ENCODE measurements at regions not wholly inside any gene's neighbourhood (a gene's known extent, or its start where the extent isn't known, plus 50 kb on each side); places are given as distances from the start of the nearest gene placed in this dataset.

GRCh38 chr5:87912419-87912818 lies 356.2 kb downstream of the TMEM161B start:
- H3K36me3 ChIP-seq, result no peaks in the 10 kb centered on the region
- H3K4me1 ChIP-seq, result no peaks in the 10 kb centered on the region
- no peak overlapping the region for H3K27ac ChIP-seq
- no peak for ATAC-seq
- no peak for DNase-seq
- H3K4me3 ChIP-seq, result no peak overlapping the region
- H3K9me3 ChIP-seq, result peaks cover 6% of the 10 kb centered on the region
- H3K27me3 ChIP-seq (ENCODE audit: low read depth), result no peaks in the 10 kb centered on the region
- intact Hi-C loops (cut with DNase I), result no loop called here
- TF ChIP-seq, protein P1, sequence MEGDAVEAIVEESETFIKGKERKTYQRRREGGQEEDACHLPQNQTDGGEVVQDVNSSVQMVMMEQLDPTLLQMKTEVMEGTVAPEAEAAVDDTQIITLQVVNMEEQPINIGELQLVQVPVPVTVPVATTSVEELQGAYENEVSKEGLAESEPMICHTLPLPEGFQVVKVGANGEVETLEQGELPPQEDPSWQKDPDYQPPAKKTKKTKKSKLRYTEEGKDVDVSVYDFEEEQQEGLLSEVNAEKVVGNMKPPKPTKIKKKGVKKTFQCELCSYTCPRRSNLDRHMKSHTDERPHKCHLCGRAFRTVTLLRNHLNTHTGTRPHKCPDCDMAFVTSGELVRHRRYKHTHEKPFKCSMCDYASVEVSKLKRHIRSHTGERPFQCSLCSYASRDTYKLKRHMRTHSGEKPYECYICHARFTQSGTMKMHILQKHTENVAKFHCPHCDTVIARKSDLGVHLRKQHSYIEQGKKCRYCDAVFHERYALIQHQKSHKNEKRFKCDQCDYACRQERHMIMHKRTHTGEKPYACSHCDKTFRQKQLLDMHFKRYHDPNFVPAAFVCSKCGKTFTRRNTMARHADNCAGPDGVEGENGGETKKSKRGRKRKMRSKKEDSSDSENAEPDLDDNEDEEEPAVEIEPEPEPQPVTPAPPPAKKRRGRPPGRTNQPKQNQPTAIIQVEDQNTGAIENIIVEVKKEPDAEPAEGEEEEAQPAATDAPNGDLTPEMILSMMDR (IDR thresholded peaks at IDR 0.05), result no peak

DNA sequence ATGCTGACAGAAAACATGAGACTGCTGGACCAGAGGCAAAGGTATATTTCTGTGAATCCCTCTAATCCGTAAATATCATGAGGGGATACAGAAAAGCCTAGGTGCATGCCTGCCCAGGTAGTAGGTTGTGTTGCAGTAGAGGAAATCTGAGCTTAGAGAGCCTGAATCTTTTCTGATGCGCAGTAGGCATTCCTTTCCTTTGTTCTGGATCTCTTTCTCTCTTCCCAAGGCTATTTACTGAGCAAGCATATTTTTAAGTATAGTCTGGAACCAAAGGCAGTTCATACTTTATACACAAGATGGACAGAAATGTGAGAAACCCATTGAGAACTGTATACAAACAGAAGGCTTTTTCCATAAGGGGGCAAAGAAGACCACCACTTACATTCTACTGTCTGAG lies 359.3 kb downstream of the TMEM161B start:
- H3K27me3 ChIP-seq (ENCODE audit: low read depth), result no peaks in the 10 kb centered on the region
- no peaks in the 10 kb centered on the region for H3K36me3 ChIP-seq
- intact Hi-C loops (cut with DNase I), result no loop called here
- ATAC-seq (no peak), DNase-seq (no peak)
- H3K4me1 ChIP-seq, result no peaks in the 10 kb centered on the region
- H3K9me3 ChIP-seq, result peaks cover 6% of the 10 kb centered on the region
- H3K4me3 ChIP-seq, result no peak overlapping the region
- no peak overlapping the region for H3K27ac ChIP-seq
- TF ChIP-seq, protein P1 (IDR thresholded peaks at IDR 0.05), result no peak

- Histone ChIP-seq H3K36me3 (no peaks in the 10 kb centered on the region), H3K4me1 (no peaks in the 10 kb centered on the region), H3K27ac (no peak overlapping the region), H3K9me3 (no peaks in the 10 kb centered on the region), H3K27me3 (ENCODE audit: low read depth) (no peaks in the 10 kb centered on the region), H3K4me3 (no peak overlapping the region)
- TF ChIP-seq, protein P1 (IDR thresholded peaks at IDR 0.05), result no peak
- ATAC-seq (no peak), DNase-seq (no peak)
- intact Hi-C loops (cut with DNase I), result no loop called here
Measured at GRCh38 chr5:87906962-87907361, 361.7 kb downstream of the TMEM161B start.

DNA sequence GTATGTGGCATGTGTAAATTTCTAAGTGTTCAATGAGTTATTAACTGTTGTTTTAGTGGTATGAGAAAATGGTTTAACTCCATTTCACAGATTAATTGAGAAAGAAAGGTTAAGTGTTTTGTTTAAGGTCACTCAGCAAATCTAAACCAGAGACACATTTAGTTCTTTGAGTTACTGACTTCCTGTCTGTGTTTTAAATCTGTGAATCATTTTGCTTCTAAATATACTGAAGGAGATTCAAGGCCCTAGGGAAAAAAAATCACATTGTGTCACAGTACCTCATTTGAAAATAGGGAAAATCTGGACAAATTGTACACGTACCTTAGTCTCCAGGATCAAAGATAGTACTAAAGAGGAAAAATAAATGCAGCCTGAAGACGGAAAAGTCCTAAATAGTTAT lies 368.2 kb downstream of the TMEM161B start:
- ATAC-seq, result no peak
- Histone ChIP-seq H3K9me3 (no peaks in the 10 kb centered on the region), H3K4me3 (no peak overlapping the region), H3K4me1 (no peaks in the 10 kb centered on the region), H3K36me3 (no peaks in the 10 kb centered on the region), H3K27ac (no peak overlapping the region), H3K27me3 (ENCODE audit: low read depth) (no peaks in the 10 kb centered on the region)
- intact Hi-C loops (cut with DNase I), result no loop called here
- no peak for DNase-seq
- TF ChIP-seq, protein P1 (IDR thresholded peaks at IDR 0.05), result no peak

GRCh38 chr5:87899721-87900131 lies 368.9 kb downstream of the TMEM161B start:
- no peaks in the 10 kb centered on the region for H3K27me3 ChIP-seq (ENCODE audit: low read depth)
- no peak overlapping the region for H3K27ac ChIP-seq
- no peak for ATAC-seq

More at GRCh38 chr5:87899721-87900131, 368.9 kb downstream of the TMEM161B start:
- H3K4me1 ChIP-seq, result no peaks in the 10 kb centered on the region
- TF ChIP-seq, protein P1 (IDR thresholded peaks at IDR 0.05), result no peak
- H3K9me3 ChIP-seq, result no peaks in the 10 kb centered on the region
- intact Hi-C loops (cut with DNase I), result no loop called here
- DNase-seq, result no peak
- H3K36me3 ChIP-seq, result no peaks in the 10 kb centered on the region
- no peak overlapping the region for H3K4me3 ChIP-seq

Data from lower lobe of right lung (tissue), 2 donors.